Retinal pigment epithelial cell (primary cell): ENCODE measurements at regions not wholly inside any gene's neighbourhood (a gene's known extent, or its start where the extent isn't known, plus 50 kb on each side); places are given as distances from the start of the nearest gene placed in this dataset.

Experiments used
- DNase-seq: peaks from one replicate; pipeline ENCODE4 v3.0.0-alpha.2; 2010; ENCODE audit warnings: low read depth
- H3K4me3 ChIP-seq: 2 replicates; pipeline ENCODE4 v1.5.1; 2011; ENCODE audit warnings: mild to moderate bottlenecking, low read length, control low read depth, moderate library complexity
- CTCF ChIP-seq: conservative IDR thresholded peaks from 2 replicates; pipeline ENCODE4 v1.5.1; 2011; ENCODE audit warnings: low read depth, low read length, control low read depth, inconsistent platforms

GRCh38 chr15:25179673-25180511 is 225.1 kb downstream of the SNRPN start:
- TF ChIP-seq CTCF, result no peak

GRCh38 chr15:25180606-25181292 is 226.0 kb downstream of the SNRPN start:
- H3K4me3 ChIP-seq, result no peak overlapping the region
- TF ChIP-seq CTCF, result no peak
- DNase-seq, result no peak

More at GRCh38 chr15:25179673-25180511, 225.1 kb downstream of the SNRPN start:
- no peak overlapping the region for H3K4me3 ChIP-seq
- DNase-seq, result no peak

- TF ChIP-seq CTCF, result no peak
- no peak for DNase-seq
- H3K4me3 ChIP-seq, result no peak overlapping the region
These were observed 226.7 kb downstream of the SNRPN start for GRCh38 chr15:25181293-25182097.

GRCh38 chr15:25182098-25182478 is 227.3 kb downstream of the SNRPN start:
- DNase-seq, result no peak
- H3K4me3 ChIP-seq, result no peak overlapping the region
- no peak for TF ChIP-seq CTCF

GRCh38 chr15:25182736-25183445 is 228.1 kb downstream of the SNRPN start:
- no peak for TF ChIP-seq CTCF
- H3K4me3 ChIP-seq, result no peak overlapping the region
- no peak for DNase-seq

GRCh38 chr15:25183581-25184251 is 228.9 kb downstream of the SNRPN start:
- TF ChIP-seq CTCF, result no peak
- no peak for DNase-seq
- no peak overlapping the region for H3K4me3 ChIP-seq
